OCI-LY3 (cell line): ENCODE measurements at regions not wholly inside any gene's neighbourhood (a gene's known extent, or its start where the extent isn't known, plus 50 kb on each side); places are given as distances from the start of the nearest gene placed in this dataset.

Experiments used
- CTCF ChIP-seq: fragments of 200-600, 300-600 bp; sonication (generic); IDR thresholded peaks from 2 replicates; pipeline ENCODE4 v1.5.1; 2014; ENCODE audit warnings: antibody characterized with exemption, low read length, low read depth
- EZH2phosphoT487 ChIP-seq: fragments of 200-600 bp; shearing (Covaris generic); IDR thresholded peaks from 2 replicates; pipeline ENCODE4 v1.6.1; 2018; ENCODE audit warnings: antibody characterized with exemption, mixed run types, low read depth

GRCh38 chr14:86971292-86971691 is 1021.7 kb downstream of the GALC start:
- TF ChIP-seq CTCF (no peak), EZH2phosphoT487 (no peak)
